Astrocyte (in vitro differentiated cells and primary cell): ENCODE measurements at regions not wholly inside any gene's neighbourhood (a gene's known extent, or its start where the extent isn't known, plus 50 kb on each side); places are given as distances from the start of the nearest gene placed in this dataset.

Source experiments
- DNase-seq: peaks from one replicate; pipeline ENCODE4 v3.0.0-alpha.2; 2010; ENCODE audit warnings: low read depth
- FAIRE-seq: peaks from 2 replicates; lab custom pipeline; 2011; peaks lifted over from hg19 to GRCh38; lab: Jason Lieb, UNC
- H2AFZ ChIP-seq: 2 replicates; pipeline ENCODE4 v1.6.0; 2012; ENCODE audit warnings: low read depth, low read length, inconsistent platforms
- H3K27ac ChIP-seq: 2 replicates; pipeline ENCODE4 v1.5.1; 2011; ENCODE audit warnings: low read depth, low read length, inconsistent platforms
- H3K27me3 ChIP-seq: 2 replicates; pipeline ENCODE4 v1.6.0; 2011; ENCODE audit warnings: low read length, inconsistent platforms; ENCODE audit not compliant: insufficient read depth
- H3K36me3 ChIP-seq: 2 replicates; pipeline ENCODE4 v1.5.1; 2011; ENCODE audit warnings: low read length, inconsistent platforms; ENCODE audit not compliant: insufficient read depth
- H3K4me1 ChIP-seq: 2 replicates; pipeline ENCODE4 v1.5.1; 2011; ENCODE audit warnings: low read length, inconsistent platforms; ENCODE audit not compliant: insufficient read depth
- H3K4me2 ChIP-seq: 2 replicates; pipeline ENCODE4 v1.6.0; 2012; ENCODE audit warnings: low read length, inconsistent platforms
- H3K4me3 ChIP-seq: 2 replicates; pipeline ENCODE4 v1.5.1; 2011; ENCODE audit warnings: low read depth, mild to moderate bottlenecking, low read length, inconsistent platforms; ENCODE audit not compliant: insufficient read depth
- H3K79me2 ChIP-seq: 2 replicates; pipeline ENCODE4 v1.6.0; 2012; ENCODE audit warnings: mild to moderate bottlenecking, low read length, inconsistent platforms; ENCODE audit not compliant: insufficient read depth
- H3K9ac ChIP-seq: 2 replicates; pipeline ENCODE4 v1.6.0; 2012; ENCODE audit warnings: mild to moderate bottlenecking, low read length, inconsistent platforms
- H3K9me3 ChIP-seq: 2 replicates; pipeline ENCODE4 v1.5.1; 2012; ENCODE audit warnings: low read depth, mild to moderate bottlenecking, low read length, inconsistent platforms; ENCODE audit not compliant: insufficient read depth
- H4K20me1 ChIP-seq: 2 replicates; pipeline ENCODE4 v1.6.0; 2012; ENCODE audit warnings: low read length, inconsistent platforms; ENCODE audit not compliant: insufficient read depth
- H3K27ac Mint-ChIP-seq: one replicate; pipeline ENCODE4 v1.8.0; 2021; ENCODE audit warnings: mild to moderate bottlenecking, mixed read lengths; ENCODE audit not compliant: unreplicated experiment
- H3K27me3 Mint-ChIP-seq: one replicate; pipeline ENCODE4 v1.8.0; 2021; ENCODE audit warnings: low read depth, mixed read lengths; ENCODE audit not compliant: unreplicated experiment
- H3K36me3 Mint-ChIP-seq: one replicate; pipeline ENCODE4 v1.8.0; 2021; ENCODE audit warnings: low read depth, mixed read lengths; ENCODE audit not compliant: unreplicated experiment
- H3K4me1 Mint-ChIP-seq: one replicate; pipeline ENCODE4 v1.8.0; 2021; ENCODE audit warnings: low read depth, mixed read lengths; ENCODE audit not compliant: unreplicated experiment
- H3K4me3 Mint-ChIP-seq: one replicate; pipeline ENCODE4 v1.8.0; 2021; ENCODE audit warnings: mild to moderate bottlenecking, moderate library complexity, mixed read lengths; ENCODE audit not compliant: unreplicated experiment
- H3K9me3 Mint-ChIP-seq: one replicate; pipeline ENCODE4 v1.8.0; 2021; ENCODE audit warnings: mild to moderate bottlenecking, mixed read lengths; ENCODE audit not compliant: unreplicated experiment
- EZH2 ChIP-seq: IDR thresholded peaks from 2 replicates; pipeline ENCODE4 v1.6.1; 2012; ENCODE audit warnings: mild to moderate bottlenecking, low read length, inconsistent platforms; ENCODE audit not compliant: insufficient read depth
- TF ChIP-seq, protein P1 (sequence below): IDR thresholded peaks from 2 replicates; pipeline ENCODE4 v1.5.1; 2011; ENCODE audit warnings: low read depth, mild to moderate bottlenecking, inconsistent platforms, low read length, moderate library complexity; ENCODE audit not compliant: insufficient read depth

DNA sequence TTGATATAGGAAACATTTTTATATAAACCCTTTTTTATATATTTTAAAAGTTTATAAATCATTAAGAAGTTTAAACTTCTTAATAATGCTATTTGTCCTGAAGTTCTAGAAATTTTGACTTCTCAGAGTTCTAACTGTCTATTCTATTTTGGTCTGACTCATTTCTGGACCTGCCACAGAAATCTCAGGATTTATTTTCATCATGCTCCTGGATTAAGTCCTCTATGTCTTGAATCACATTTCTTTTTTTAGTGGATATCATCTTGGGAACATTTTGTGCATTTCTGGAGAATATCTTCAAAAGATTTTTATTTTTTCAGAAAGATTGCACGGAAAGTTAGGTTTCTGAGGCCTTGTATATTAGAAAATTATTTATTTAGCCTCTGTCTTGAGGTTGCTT, 289.1 kb downstream of the NDFIP2 start:
- no peak overlapping the region for H3K4me3 Mint-ChIP-seq
- no peaks in the 10 kb centered on the region for H3K79me2 ChIP-seq
- H3K36me3 Mint-ChIP-seq: no peaks in the 10 kb centered on the region
- no peak overlapping the region for H3K4me3 ChIP-seq
- no peak for FAIRE-seq
- no peak for TF ChIP-seq EZH2
- TF ChIP-seq, protein P1, sequence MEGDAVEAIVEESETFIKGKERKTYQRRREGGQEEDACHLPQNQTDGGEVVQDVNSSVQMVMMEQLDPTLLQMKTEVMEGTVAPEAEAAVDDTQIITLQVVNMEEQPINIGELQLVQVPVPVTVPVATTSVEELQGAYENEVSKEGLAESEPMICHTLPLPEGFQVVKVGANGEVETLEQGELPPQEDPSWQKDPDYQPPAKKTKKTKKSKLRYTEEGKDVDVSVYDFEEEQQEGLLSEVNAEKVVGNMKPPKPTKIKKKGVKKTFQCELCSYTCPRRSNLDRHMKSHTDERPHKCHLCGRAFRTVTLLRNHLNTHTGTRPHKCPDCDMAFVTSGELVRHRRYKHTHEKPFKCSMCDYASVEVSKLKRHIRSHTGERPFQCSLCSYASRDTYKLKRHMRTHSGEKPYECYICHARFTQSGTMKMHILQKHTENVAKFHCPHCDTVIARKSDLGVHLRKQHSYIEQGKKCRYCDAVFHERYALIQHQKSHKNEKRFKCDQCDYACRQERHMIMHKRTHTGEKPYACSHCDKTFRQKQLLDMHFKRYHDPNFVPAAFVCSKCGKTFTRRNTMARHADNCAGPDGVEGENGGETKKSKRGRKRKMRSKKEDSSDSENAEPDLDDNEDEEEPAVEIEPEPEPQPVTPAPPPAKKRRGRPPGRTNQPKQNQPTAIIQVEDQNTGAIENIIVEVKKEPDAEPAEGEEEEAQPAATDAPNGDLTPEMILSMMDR: no peak
- no peak overlapping the region for H3K4me2 ChIP-seq
- no peaks in the 10 kb centered on the region for H3K27me3 Mint-ChIP-seq
- H3K4me1 ChIP-seq: no peaks in the 10 kb centered on the region
- no peaks in the 10 kb centered on the region for H3K9me3 ChIP-seq
- no peak overlapping the region for H2AFZ ChIP-seq
- H3K4me1 Mint-ChIP-seq: no peaks in the 10 kb centered on the region
- no peaks in the 10 kb centered on the region for H3K36me3 ChIP-seq
- H3K9ac ChIP-seq: no peak overlapping the region
- no peak for DNase-seq
- no peaks in the 10 kb centered on the region for H3K27me3 ChIP-seq
- H3K27ac ChIP-seq: no peak overlapping the region
- peaks cover 4% of the 10 kb centered on the region for H3K9me3 Mint-ChIP-seq
- H3K27ac Mint-ChIP-seq: no peak overlapping the region
- no peaks in the 10 kb centered on the region for H4K20me1 ChIP-seq

DNA sequence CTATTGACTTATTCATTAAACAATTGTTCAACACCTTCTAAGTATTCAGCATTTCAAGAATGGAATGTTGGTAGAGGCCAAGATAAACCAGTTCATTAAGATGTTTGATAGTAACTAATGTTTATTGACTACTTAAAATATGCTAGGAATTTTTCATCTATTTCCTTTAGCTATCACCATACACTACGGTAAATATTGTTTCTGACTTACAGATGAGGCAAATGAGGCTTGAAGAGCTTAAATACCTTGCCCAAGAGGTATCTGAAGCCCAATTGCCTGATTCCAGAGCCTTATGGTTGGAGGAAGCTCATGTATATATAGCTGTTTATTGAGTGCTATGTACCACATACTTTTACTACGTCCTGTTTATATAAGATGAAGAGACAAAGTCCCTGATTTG, 286.2 kb downstream of the NDFIP2 start:
- no peaks in the 10 kb centered on the region for H3K4me1 Mint-ChIP-seq
- FAIRE-seq: peak; percentile 78
- no peaks in the 10 kb centered on the region for H3K9me3 ChIP-seq
- H3K27ac ChIP-seq: no peak overlapping the region
- H2AFZ ChIP-seq: no peak overlapping the region
- no peak overlapping the region for H3K4me3 Mint-ChIP-seq
- no peaks in the 10 kb centered on the region for H3K79me2 ChIP-seq
- H3K4me1 ChIP-seq: no peaks in the 10 kb centered on the region
- peaks cover 4% of the 10 kb centered on the region for H3K9me3 Mint-ChIP-seq
- H3K36me3 ChIP-seq: no peaks in the 10 kb centered on the region
- H3K4me2 ChIP-seq: no peak overlapping the region
- H3K27me3 Mint-ChIP-seq: no peaks in the 10 kb centered on the region
- H4K20me1 ChIP-seq: no peaks in the 10 kb centered on the region
- H3K9ac ChIP-seq: no peak overlapping the region
- no peak overlapping the region for H3K4me3 ChIP-seq
- H3K36me3 Mint-ChIP-seq: no peaks in the 10 kb centered on the region
- H3K27me3 ChIP-seq: no peaks in the 10 kb centered on the region
- no peak overlapping the region for H3K27ac Mint-ChIP-seq
- peak; percentile 50 for DNase-seq
- TF ChIP-seq, protein P1: no peak
- no peak for TF ChIP-seq EZH2

DNA sequence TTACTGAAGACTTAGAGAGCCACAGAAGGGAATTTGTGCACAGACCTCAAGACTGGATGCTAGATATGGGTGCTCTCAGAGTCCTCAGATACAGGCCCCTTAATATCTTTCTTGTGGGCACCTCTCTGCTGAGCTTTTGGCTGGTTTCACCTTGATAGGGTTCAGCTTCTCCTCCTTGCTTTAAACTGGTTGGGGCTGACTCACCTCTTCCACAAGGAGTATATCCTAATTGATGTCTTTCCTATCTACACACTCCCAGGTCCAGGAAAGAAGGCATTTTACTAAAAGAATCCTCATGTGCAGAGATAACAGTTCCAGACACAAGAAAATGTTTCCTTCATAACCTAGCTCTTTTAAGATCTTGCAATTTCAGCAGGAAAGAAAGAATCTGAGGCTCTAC, 284.4 kb downstream of the NDFIP2 start:
- Histone ChIP-seq H3K79me2 (no peaks in the 10 kb centered on the region), H4K20me1 (no peaks in the 10 kb centered on the region), H3K27ac (no peak overlapping the region), H2AFZ (no peak overlapping the region), H3K9ac (no peak overlapping the region), H3K9me3 (no peaks in the 10 kb centered on the region), H3K4me3 (no peak overlapping the region), H3K36me3 (no peaks in the 10 kb centered on the region), H3K27me3 (no peaks in the 10 kb centered on the region), H3K4me1 (no peaks in the 10 kb centered on the region), H3K4me2 (no peak overlapping the region)
- Mint-ChIP-seq H3K4me3 (no peak overlapping the region), H3K4me1 (no peaks in the 10 kb centered on the region), H3K9me3 (peaks cover 2% of the 10 kb centered on the region), H3K27ac (no peak overlapping the region), H3K36me3 (no peaks in the 10 kb centered on the region), H3K27me3 (no peaks in the 10 kb centered on the region)
- FAIRE-seq (no peak), DNase-seq (no peak)
- TF ChIP-seq, protein P1: no peak
- TF ChIP-seq EZH2: no peak
